ENCODE measurements at regions not wholly inside any gene's neighbourhood (a gene's known extent, or its start where the extent isn't known, plus 50 kb on each side); places are given as distances from the start of the nearest gene placed in this dataset.

- Histone ChIP-seq H3K36me3 (ENCODE audit: control insufficient read depth, insufficient read depth, low read length) (no peaks in the 10 kb centered on the region), H3K4me3 (ENCODE audit: low read depth, low read length) (no peak overlapping the region), H3K27me3 (ENCODE audit: control insufficient read depth, insufficient read depth, low read length) (no peaks in the 10 kb centered on the region)
- TF ChIP-seq, protein P1, sequence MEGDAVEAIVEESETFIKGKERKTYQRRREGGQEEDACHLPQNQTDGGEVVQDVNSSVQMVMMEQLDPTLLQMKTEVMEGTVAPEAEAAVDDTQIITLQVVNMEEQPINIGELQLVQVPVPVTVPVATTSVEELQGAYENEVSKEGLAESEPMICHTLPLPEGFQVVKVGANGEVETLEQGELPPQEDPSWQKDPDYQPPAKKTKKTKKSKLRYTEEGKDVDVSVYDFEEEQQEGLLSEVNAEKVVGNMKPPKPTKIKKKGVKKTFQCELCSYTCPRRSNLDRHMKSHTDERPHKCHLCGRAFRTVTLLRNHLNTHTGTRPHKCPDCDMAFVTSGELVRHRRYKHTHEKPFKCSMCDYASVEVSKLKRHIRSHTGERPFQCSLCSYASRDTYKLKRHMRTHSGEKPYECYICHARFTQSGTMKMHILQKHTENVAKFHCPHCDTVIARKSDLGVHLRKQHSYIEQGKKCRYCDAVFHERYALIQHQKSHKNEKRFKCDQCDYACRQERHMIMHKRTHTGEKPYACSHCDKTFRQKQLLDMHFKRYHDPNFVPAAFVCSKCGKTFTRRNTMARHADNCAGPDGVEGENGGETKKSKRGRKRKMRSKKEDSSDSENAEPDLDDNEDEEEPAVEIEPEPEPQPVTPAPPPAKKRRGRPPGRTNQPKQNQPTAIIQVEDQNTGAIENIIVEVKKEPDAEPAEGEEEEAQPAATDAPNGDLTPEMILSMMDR (IDR thresholded peaks at IDR 0.05; ENCODE audit: insufficient read depth, low read length, poor library complexity, severe bottlenecking): no peak
- no peak for DNase-seq (ENCODE audit: low read depth)
Measured at GRCh38 chr4:119731778-119732177, 103.2 kb upstream of the PDE5A start.

DNA sequence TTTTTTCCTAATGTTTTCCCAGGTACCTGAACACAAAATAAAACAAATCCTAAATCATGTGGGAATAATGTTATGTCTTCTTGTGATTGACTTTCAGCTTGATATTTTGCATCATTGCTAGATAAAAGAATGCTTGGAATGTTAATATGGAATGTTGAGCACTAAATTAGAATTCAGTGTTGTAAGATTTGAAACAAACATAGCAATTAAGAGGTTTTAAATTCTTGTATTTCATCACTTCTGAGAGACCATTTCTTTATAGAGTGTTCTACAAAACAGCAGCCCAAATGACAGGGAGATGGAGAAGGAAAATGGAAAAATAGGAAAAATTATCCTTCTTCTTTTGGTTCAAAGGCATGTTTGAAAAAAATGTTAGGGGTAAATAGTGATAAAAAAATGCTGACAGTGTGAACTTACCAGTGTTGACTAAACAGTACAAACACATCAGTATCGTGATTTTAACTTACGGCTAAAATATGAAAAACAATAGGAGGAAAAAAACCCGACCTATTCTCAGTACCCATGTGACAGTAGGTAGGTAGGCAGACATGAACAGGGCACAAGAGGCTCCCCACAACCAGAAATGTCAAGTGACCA is 102.6 kb upstream of the PDE5A start:
- Histone ChIP-seq H3K4me3 (ENCODE audit: low read depth, low read length) (no peak overlapping the region), H3K27me3 (ENCODE audit: control insufficient read depth, insufficient read depth, low read length) (no peaks in the 10 kb centered on the region), H3K36me3 (ENCODE audit: control insufficient read depth, insufficient read depth, low read length) (no peaks in the 10 kb centered on the region)
- DNase-seq (ENCODE audit: low read depth): no peak
- TF ChIP-seq, protein P1 (IDR thresholded peaks at IDR 0.05; ENCODE audit: insufficient read depth, low read length, poor library complexity, severe bottlenecking): no peak

GRCh38 chr4:119730671-119730950 is 102.0 kb upstream of the PDE5A start:
- no peak for DNase-seq (ENCODE audit: low read depth)
- Histone ChIP-seq H3K36me3 (ENCODE audit: control insufficient read depth, insufficient read depth, low read length) (no peaks in the 10 kb centered on the region), H3K27me3 (ENCODE audit: control insufficient read depth, insufficient read depth, low read length) (no peaks in the 10 kb centered on the region), H3K4me3 (ENCODE audit: low read depth, low read length) (no peak overlapping the region)
- TF ChIP-seq, protein P1 (IDR thresholded peaks at IDR 0.05; ENCODE audit: insufficient read depth, low read length, poor library complexity, severe bottlenecking): no peak

GRCh38 chr4:119729835-119730670 is 101.4 kb upstream of the PDE5A start:
- DNase-seq (ENCODE audit: low read depth): no peak
- H3K36me3 ChIP-seq (ENCODE audit: control insufficient read depth, insufficient read depth, low read length): no peaks in the 10 kb centered on the region
- H3K4me3 ChIP-seq (ENCODE audit: low read depth, low read length): no peak overlapping the region
- no peaks in the 10 kb centered on the region for H3K27me3 ChIP-seq (ENCODE audit: control insufficient read depth, insufficient read depth, low read length)
- TF ChIP-seq, protein P1 (IDR thresholded peaks at IDR 0.05; ENCODE audit: insufficient read depth, low read length, poor library complexity, severe bottlenecking): no peak

GRCh38 chr4:119728692-119729593 is 100.3 kb upstream of the PDE5A start:
- no peak for DNase-seq (ENCODE audit: low read depth)
- no peaks in the 10 kb centered on the region for H3K27me3 ChIP-seq (ENCODE audit: control insufficient read depth, insufficient read depth, low read length)
- no peak overlapping the region for H3K4me3 ChIP-seq (ENCODE audit: low read depth, low read length)
- no peaks in the 10 kb centered on the region for H3K36me3 ChIP-seq (ENCODE audit: control insufficient read depth, insufficient read depth, low read length)
- TF ChIP-seq, protein P1 (IDR thresholded peaks at IDR 0.05; ENCODE audit: insufficient read depth, low read length, poor library complexity, severe bottlenecking): no peak
